WTC11 (cell line): ENCODE measurements at regions not wholly inside any gene's neighbourhood (a gene's known extent, or its start where the extent isn't known, plus 50 kb on each side); places are given as distances from the start of the nearest gene placed in this dataset.

ENCODE experiments used
- CREB1 ChIP-seq: sonication (generic); formaldehyde crosslinking; IDR thresholded peaks from 2 replicates; pipeline ENCODE4 v1.8.0; 2023; ENCODE audit warnings: mild to moderate bottlenecking, missing genetic modification reagents
- ESRRA ChIP-seq: sonication (generic); formaldehyde crosslinking; IDR thresholded peaks from 2 replicates; pipeline ENCODE4 v1.8.1; 2022; ENCODE audit warnings: mild to moderate bottlenecking, missing genetic modification reagents, borderline replicate concordance
- FOXP1 ChIP-seq: sonication (generic); formaldehyde crosslinking; IDR thresholded peaks from 2 replicates; pipeline ENCODE4 v1.8.0; 2022; ENCODE audit warnings: missing genetic modification reagents, mild to moderate bottlenecking, moderate library complexity, borderline replicate concordance
- IRF2 ChIP-seq: sonication (generic); formaldehyde crosslinking; IDR thresholded peaks from 2 replicates; pipeline ENCODE4 v1.8.0; 2022; ENCODE audit warnings: low read depth, missing genetic modification reagents, borderline replicate concordance
- SMAD3 ChIP-seq: sonication (generic); formaldehyde crosslinking; IDR thresholded peaks from 2 replicates; pipeline ENCODE4 v1.8.0; 2022; ENCODE audit warnings: missing genetic modification reagents, mild to moderate bottlenecking, borderline replicate concordance
- TEAD4 ChIP-seq: sonication (generic); formaldehyde crosslinking; IDR thresholded peaks from 2 replicates; pipeline ENCODE4 v1.8.0; 2022; ENCODE audit warnings: mild to moderate bottlenecking, missing genetic modification reagents
- TF ChIP-seq, protein P1 (sequence below): fragments of 250-450 bp; sonication (Bioruptor Pico); IDR thresholded peaks from 2 replicates; pipeline ENCODE4 v1.9.0; 2021; ENCODE audit warnings: mild to moderate bottlenecking, borderline replicate concordance
- TF ChIP-seq, protein P2 (sequence below): fragments of 200-600 bp; IDR thresholded peaks from 2 replicates; pipeline ENCODE4 v1.8.0; 2022; ENCODE audit warnings: antibody characterized with exemption
- TF ChIP-seq, protein P3 (sequence below): sonication (generic); formaldehyde crosslinking; IDR thresholded peaks from 2 replicates; pipeline ENCODE4 v1.8.1; 2022; ENCODE audit warnings: low read depth, mild to moderate bottlenecking, moderate library complexity, missing genetic modification reagents, borderline replicate concordance
- TF ChIP-seq, protein P4 (sequence below): sonication (generic); formaldehyde crosslinking; IDR thresholded peaks from 2 replicates; pipeline ENCODE4 v1.8.1; 2023; ENCODE audit warnings: mild to moderate bottlenecking, missing genetic modification reagents
- TF ChIP-seq, protein P5 (sequence below): sonication (generic); formaldehyde crosslinking; IDR thresholded peaks from 2 replicates; pipeline ENCODE4 v1.8.0; 2022; ENCODE audit warnings: mild to moderate bottlenecking, missing genetic modification reagents
- TF ChIP-seq, protein P6 (sequence below): sonication (generic); formaldehyde crosslinking; IDR thresholded peaks from 2 replicates; pipeline ENCODE4 v1.8.1; 2023; ENCODE audit warnings: mild to moderate bottlenecking, missing genetic modification reagents, moderate library complexity

DNA sequence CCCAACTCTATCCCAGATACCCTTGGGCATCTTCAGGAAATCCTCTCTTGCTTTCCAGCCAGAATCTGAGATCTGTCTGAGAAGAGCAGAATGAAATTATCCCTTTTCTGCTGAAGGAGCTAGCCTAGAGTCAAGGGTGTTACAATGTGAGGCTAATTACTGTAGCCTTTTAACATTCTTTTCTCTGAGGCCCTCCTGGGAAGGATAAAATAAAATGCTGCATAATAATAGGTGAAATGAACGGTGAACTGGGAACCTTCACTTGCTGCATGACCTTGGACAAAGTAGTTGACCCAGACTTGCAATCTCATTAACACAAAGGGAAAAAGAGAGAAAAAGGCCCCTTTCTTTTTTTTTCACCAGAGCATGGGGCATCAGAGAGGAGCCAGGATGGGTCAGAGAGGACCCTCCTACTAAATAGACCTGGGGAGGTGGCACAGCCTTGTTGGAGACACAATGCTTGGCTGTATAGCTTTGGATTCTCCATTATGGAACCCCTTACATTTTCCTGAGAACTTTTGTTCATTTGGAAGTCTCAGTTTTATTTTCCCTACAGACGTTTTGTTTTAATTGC lies 137.0 kb upstream of the LIPC start:
- TF ChIP-seq, protein P1, sequence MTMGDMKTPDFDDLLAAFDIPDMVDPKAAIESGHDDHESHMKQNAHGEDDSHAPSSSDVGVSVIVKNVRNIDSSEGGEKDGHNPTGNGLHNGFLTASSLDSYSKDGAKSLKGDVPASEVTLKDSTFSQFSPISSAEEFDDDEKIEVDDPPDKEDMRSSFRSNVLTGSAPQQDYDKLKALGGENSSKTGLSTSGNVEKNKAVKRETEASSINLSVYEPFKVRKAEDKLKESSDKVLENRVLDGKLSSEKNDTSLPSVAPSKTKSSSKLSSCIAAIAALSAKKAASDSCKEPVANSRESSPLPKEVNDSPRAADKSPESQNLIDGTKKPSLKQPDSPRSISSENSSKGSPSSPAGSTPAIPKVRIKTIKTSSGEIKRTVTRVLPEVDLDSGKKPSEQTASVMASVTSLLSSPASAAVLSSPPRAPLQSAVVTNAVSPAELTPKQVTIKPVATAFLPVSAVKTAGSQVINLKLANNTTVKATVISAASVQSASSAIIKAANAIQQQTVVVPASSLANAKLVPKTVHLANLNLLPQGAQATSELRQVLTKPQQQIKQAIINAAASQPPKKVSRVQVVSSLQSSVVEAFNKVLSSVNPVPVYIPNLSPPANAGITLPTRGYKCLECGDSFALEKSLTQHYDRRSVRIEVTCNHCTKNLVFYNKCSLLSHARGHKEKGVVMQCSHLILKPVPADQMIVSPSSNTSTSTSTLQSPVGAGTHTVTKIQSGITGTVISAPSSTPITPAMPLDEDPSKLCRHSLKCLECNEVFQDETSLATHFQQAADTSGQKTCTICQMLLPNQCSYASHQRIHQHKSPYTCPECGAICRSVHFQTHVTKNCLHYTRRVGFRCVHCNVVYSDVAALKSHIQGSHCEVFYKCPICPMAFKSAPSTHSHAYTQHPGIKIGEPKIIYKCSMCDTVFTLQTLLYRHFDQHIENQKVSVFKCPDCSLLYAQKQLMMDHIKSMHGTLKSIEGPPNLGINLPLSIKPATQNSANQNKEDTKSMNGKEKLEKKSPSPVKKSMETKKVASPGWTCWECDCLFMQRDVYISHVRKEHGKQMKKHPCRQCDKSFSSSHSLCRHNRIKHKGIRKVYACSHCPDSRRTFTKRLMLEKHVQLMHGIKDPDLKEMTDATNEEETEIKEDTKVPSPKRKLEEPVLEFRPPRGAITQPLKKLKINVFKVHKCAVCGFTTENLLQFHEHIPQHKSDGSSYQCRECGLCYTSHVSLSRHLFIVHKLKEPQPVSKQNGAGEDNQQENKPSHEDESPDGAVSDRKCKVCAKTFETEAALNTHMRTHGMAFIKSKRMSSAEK, result no peak
- TF ChIP-seq SMAD3 (CRISPR knock-in tag), result no peak
- TF ChIP-seq, protein P2, sequence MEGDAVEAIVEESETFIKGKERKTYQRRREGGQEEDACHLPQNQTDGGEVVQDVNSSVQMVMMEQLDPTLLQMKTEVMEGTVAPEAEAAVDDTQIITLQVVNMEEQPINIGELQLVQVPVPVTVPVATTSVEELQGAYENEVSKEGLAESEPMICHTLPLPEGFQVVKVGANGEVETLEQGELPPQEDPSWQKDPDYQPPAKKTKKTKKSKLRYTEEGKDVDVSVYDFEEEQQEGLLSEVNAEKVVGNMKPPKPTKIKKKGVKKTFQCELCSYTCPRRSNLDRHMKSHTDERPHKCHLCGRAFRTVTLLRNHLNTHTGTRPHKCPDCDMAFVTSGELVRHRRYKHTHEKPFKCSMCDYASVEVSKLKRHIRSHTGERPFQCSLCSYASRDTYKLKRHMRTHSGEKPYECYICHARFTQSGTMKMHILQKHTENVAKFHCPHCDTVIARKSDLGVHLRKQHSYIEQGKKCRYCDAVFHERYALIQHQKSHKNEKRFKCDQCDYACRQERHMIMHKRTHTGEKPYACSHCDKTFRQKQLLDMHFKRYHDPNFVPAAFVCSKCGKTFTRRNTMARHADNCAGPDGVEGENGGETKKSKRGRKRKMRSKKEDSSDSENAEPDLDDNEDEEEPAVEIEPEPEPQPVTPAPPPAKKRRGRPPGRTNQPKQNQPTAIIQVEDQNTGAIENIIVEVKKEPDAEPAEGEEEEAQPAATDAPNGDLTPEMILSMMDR, result no peak
- TF ChIP-seq, protein P3, sequence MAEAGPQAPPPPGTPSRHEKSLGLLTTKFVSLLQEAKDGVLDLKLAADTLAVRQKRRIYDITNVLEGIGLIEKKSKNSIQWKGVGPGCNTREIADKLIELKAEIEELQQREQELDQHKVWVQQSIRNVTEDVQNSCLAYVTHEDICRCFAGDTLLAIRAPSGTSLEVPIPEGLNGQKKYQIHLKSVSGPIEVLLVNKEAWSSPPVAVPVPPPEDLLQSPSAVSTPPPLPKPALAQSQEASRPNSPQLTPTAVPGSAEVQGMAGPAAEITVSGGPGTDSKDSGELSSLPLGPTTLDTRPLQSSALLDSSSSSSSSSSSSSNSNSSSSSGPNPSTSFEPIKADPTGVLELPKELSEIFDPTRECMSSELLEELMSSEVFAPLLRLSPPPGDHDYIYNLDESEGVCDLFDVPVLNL (CRISPR knock-in tag), result no peak
- TF ChIP-seq IRF2 (CRISPR knock-in tag), result no peak
- no peak for TF ChIP-seq FOXP1 (CRISPR knock-in tag)
- TF ChIP-seq, protein P4, sequence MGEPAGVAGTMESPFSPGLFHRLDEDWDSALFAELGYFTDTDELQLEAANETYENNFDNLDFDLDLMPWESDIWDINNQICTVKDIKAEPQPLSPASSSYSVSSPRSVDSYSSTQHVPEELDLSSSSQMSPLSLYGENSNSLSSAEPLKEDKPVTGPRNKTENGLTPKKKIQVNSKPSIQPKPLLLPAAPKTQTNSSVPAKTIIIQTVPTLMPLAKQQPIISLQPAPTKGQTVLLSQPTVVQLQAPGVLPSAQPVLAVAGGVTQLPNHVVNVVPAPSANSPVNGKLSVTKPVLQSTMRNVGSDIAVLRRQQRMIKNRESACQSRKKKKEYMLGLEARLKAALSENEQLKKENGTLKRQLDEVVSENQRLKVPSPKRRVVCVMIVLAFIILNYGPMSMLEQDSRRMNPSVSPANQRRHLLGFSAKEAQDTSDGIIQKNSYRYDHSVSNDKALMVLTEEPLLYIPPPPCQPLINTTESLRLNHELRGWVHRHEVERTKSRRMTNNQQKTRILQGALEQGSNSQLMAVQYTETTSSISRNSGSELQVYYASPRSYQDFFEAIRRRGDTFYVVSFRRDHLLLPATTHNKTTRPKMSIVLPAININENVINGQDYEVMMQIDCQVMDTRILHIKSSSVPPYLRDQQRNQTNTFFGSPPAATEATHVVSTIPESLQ (CRISPR knock-in tag), result no peak
- TF ChIP-seq, protein P5, sequence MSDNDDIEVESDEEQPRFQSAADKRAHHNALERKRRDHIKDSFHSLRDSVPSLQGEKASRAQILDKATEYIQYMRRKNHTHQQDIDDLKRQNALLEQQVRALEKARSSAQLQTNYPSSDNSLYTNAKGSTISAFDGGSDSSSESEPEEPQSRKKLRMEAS, result no peak
- no peak for TF ChIP-seq TEAD4
- no peak for TF ChIP-seq CREB1 (CRISPR knock-in tag)
- TF ChIP-seq ESRRA (CRISPR knock-in tag), result no peak
- TF ChIP-seq, protein P6, sequence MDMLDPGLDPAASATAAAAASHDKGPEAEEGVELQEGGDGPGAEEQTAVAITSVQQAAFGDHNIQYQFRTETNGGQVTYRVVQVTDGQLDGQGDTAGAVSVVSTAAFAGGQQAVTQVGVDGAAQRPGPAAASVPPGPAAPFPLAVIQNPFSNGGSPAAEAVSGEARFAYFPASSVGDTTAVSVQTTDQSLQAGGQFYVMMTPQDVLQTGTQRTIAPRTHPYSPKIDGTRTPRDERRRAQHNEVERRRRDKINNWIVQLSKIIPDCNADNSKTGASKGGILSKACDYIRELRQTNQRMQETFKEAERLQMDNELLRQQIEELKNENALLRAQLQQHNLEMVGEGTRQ (CRISPR knock-in tag), result no peak
